ENCODE measurements at regions not wholly inside any gene's neighbourhood (a gene's known extent, or its start where the extent isn't known, plus 50 kb on each side); places are given as distances from the start of the nearest gene placed in this dataset.

- Histone ChIP-seq H3K27ac (ENCODE audit: insufficient read depth, low read length, poor library complexity, severe bottlenecking) (no peak overlapping the region), H3K4me3 (ENCODE audit: insufficient read depth, low read depth, low read length, poor library complexity, severe bottlenecking) (no peak overlapping the region), H3K4me1 (ENCODE audit: control insufficient read depth, insufficient read depth, low read length, poor library complexity, severe bottlenecking) (no peaks in the 10 kb centered on the region), H3K9me3 (ENCODE audit: control insufficient read depth, low read length) (no peaks in the 10 kb centered on the region), H3K27me3 (replicated peaks; ENCODE audit: control insufficient read depth, insufficient read depth, low read length, poor library complexity, severe bottlenecking) (no peaks in the 10 kb centered on the region), H3K36me3 (ENCODE audit: control insufficient read depth, insufficient read depth, low read length) (no peaks in the 10 kb centered on the region)
- no peak for DNase-seq
Measured at GRCh38 chr10:62658516-62658915, 146.0 kb upstream of the ADO start.

- H3K27me3 ChIP-seq (replicated peaks; ENCODE audit: control insufficient read depth, insufficient read depth, low read length, poor library complexity, severe bottlenecking): no peaks in the 10 kb centered on the region
- no peaks in the 10 kb centered on the region for H3K36me3 ChIP-seq (ENCODE audit: control insufficient read depth, insufficient read depth, low read length)
- H3K27ac ChIP-seq (ENCODE audit: insufficient read depth, low read length, poor library complexity, severe bottlenecking): no peak overlapping the region
- H3K4me1 ChIP-seq (ENCODE audit: control insufficient read depth, insufficient read depth, low read length, poor library complexity, severe bottlenecking): no peaks in the 10 kb centered on the region
- DNase-seq: no peak
- H3K9me3 ChIP-seq (ENCODE audit: control insufficient read depth, low read length): no peaks in the 10 kb centered on the region
- H3K4me3 ChIP-seq (ENCODE audit: insufficient read depth, low read depth, low read length, poor library complexity, severe bottlenecking): no peak overlapping the region
Measured at GRCh38 chr10:62661143-62661542, 143.4 kb upstream of the ADO start.

GRCh38 chr10:62662486-62662885 is 142.0 kb upstream of the ADO start:
- no peak overlapping the region for H3K4me3 ChIP-seq (ENCODE audit: insufficient read depth, low read depth, low read length, poor library complexity, severe bottlenecking)

GRCh38 chr10:62665771-62666170 is 138.7 kb upstream of the ADO start:
- no peaks in the 10 kb centered on the region for H3K36me3 ChIP-seq (ENCODE audit: control insufficient read depth, insufficient read depth, low read length)
- no peaks in the 10 kb centered on the region for H3K4me1 ChIP-seq (ENCODE audit: control insufficient read depth, insufficient read depth, low read length, poor library complexity, severe bottlenecking)
- H3K27me3 ChIP-seq (replicated peaks; ENCODE audit: control insufficient read depth, insufficient read depth, low read length, poor library complexity, severe bottlenecking): no peaks in the 10 kb centered on the region
- no peak for DNase-seq
- H3K9me3 ChIP-seq (ENCODE audit: control insufficient read depth, low read length): no peaks in the 10 kb centered on the region
- no peak overlapping the region for H3K4me3 ChIP-seq (ENCODE audit: insufficient read depth, low read depth, low read length, poor library complexity, severe bottlenecking)
- no peak overlapping the region for H3K27ac ChIP-seq (ENCODE audit: insufficient read depth, low read length, poor library complexity, severe bottlenecking)

More at GRCh38 chr10:62662486-62662885, 142.0 kb upstream of the ADO start:
- Histone ChIP-seq H3K27me3 (replicated peaks; ENCODE audit: control insufficient read depth, insufficient read depth, low read length, poor library complexity, severe bottlenecking) (no peaks in the 10 kb centered on the region), H3K9me3 (ENCODE audit: control insufficient read depth, low read length) (no peaks in the 10 kb centered on the region), H3K27ac (ENCODE audit: insufficient read depth, low read length, poor library complexity, severe bottlenecking) (no peak overlapping the region), H3K4me1 (ENCODE audit: control insufficient read depth, insufficient read depth, low read length, poor library complexity, severe bottlenecking) (no peaks in the 10 kb centered on the region), H3K36me3 (ENCODE audit: control insufficient read depth, insufficient read depth, low read length) (no peaks in the 10 kb centered on the region)
- DNase-seq: no peak

GRCh38 chr10:62666275-62666674 is 138.2 kb upstream of the ADO start:
- DNase-seq: no peak
- H3K27ac ChIP-seq (ENCODE audit: insufficient read depth, low read length, poor library complexity, severe bottlenecking): no peak overlapping the region
- H3K4me1 ChIP-seq (ENCODE audit: control insufficient read depth, insufficient read depth, low read length, poor library complexity, severe bottlenecking): no peaks in the 10 kb centered on the region
- no peak overlapping the region for H3K4me3 ChIP-seq (ENCODE audit: insufficient read depth, low read depth, low read length, poor library complexity, severe bottlenecking)
- H3K27me3 ChIP-seq (replicated peaks; ENCODE audit: control insufficient read depth, insufficient read depth, low read length, poor library complexity, severe bottlenecking): no peaks in the 10 kb centered on the region
- no peaks in the 10 kb centered on the region for H3K36me3 ChIP-seq (ENCODE audit: control insufficient read depth, insufficient read depth, low read length)
- H3K9me3 ChIP-seq (ENCODE audit: control insufficient read depth, low read length): no peaks in the 10 kb centered on the region

- Histone ChIP-seq H3K9me3 (ENCODE audit: control insufficient read depth, low read length) (no peaks in the 10 kb centered on the region), H3K27me3 (replicated peaks; ENCODE audit: control insufficient read depth, insufficient read depth, low read length, poor library complexity, severe bottlenecking) (no peaks in the 10 kb centered on the region), H3K36me3 (ENCODE audit: control insufficient read depth, insufficient read depth, low read length) (no peaks in the 10 kb centered on the region), H3K4me3 (ENCODE audit: insufficient read depth, low read depth, low read length, poor library complexity, severe bottlenecking) (no peak overlapping the region), H3K4me1 (ENCODE audit: control insufficient read depth, insufficient read depth, low read length, poor library complexity, severe bottlenecking) (no peaks in the 10 kb centered on the region), H3K27ac (ENCODE audit: insufficient read depth, low read length, poor library complexity, severe bottlenecking) (no peak overlapping the region)
- DNase-seq: no peak
Measured at GRCh38 chr10:62669341-62669740, 135.2 kb upstream of the ADO start.

- no peaks in the 10 kb centered on the region for H3K9me3 ChIP-seq (ENCODE audit: control insufficient read depth, low read length)
- no peak for DNase-seq
- no peaks in the 10 kb centered on the region for H3K27me3 ChIP-seq (replicated peaks; ENCODE audit: control insufficient read depth, insufficient read depth, low read length, poor library complexity, severe bottlenecking)
- no peaks in the 10 kb centered on the region for H3K36me3 ChIP-seq (ENCODE audit: control insufficient read depth, insufficient read depth, low read length)
- no peak overlapping the region for H3K27ac ChIP-seq (ENCODE audit: insufficient read depth, low read length, poor library complexity, severe bottlenecking)
- no peak overlapping the region for H3K4me3 ChIP-seq (ENCODE audit: insufficient read depth, low read depth, low read length, poor library complexity, severe bottlenecking)
- no peaks in the 10 kb centered on the region for H3K4me1 ChIP-seq (ENCODE audit: control insufficient read depth, insufficient read depth, low read length, poor library complexity, severe bottlenecking)
Measured at GRCh38 chr10:62671104-62671503, 133.4 kb upstream of the ADO start.

GRCh38 chr10:62681211-62681940 is 123.1 kb upstream of the ADO start:
- Histone ChIP-seq H3K27ac (ENCODE audit: insufficient read depth, low read length, poor library complexity, severe bottlenecking) (no peak overlapping the region), H3K9me3 (ENCODE audit: control insufficient read depth, low read length) (no peaks in the 10 kb centered on the region), H3K4me3 (ENCODE audit: insufficient read depth, low read depth, low read length, poor library complexity, severe bottlenecking) (no peak overlapping the region), H3K27me3 (replicated peaks; ENCODE audit: control insufficient read depth, insufficient read depth, low read length, poor library complexity, severe bottlenecking) (no peaks in the 10 kb centered on the region), H3K36me3 (ENCODE audit: control insufficient read depth, insufficient read depth, low read length) (no peaks in the 10 kb centered on the region), H3K4me1 (ENCODE audit: control insufficient read depth, insufficient read depth, low read length, poor library complexity, severe bottlenecking) (peaks cover 5% of the 10 kb centered on the region)
- DNase-seq: peak; percentile 49 to 73 (median 54)

GRCh38 chr10:62684911-62685310 is 119.6 kb upstream of the ADO start:
- no peaks in the 10 kb centered on the region for H3K36me3 ChIP-seq (ENCODE audit: control insufficient read depth, insufficient read depth, low read length)
- no peaks in the 10 kb centered on the region for H3K27me3 ChIP-seq (replicated peaks; ENCODE audit: control insufficient read depth, insufficient read depth, low read length, poor library complexity, severe bottlenecking)
- H3K9me3 ChIP-seq (ENCODE audit: control insufficient read depth, low read length): no peaks in the 10 kb centered on the region
- no peak overlapping the region for H3K27ac ChIP-seq (ENCODE audit: insufficient read depth, low read length, poor library complexity, severe bottlenecking)
- DNase-seq: no peak
- H3K4me1 ChIP-seq (ENCODE audit: control insufficient read depth, insufficient read depth, low read length, poor library complexity, severe bottlenecking): peaks cover 17% of the 10 kb centered on the region
- H3K4me3 ChIP-seq (ENCODE audit: insufficient read depth, low read depth, low read length, poor library complexity, severe bottlenecking): no peak overlapping the region

GRCh38 chr10:62687230-62687748 is 117.2 kb upstream of the ADO start:
- no peak overlapping the region for H3K27ac ChIP-seq (ENCODE audit: insufficient read depth, low read length, poor library complexity, severe bottlenecking)
- H3K4me3 ChIP-seq (ENCODE audit: insufficient read depth, low read depth, low read length, poor library complexity, severe bottlenecking): no peak overlapping the region
- H3K36me3 ChIP-seq (ENCODE audit: control insufficient read depth, insufficient read depth, low read length): no peaks in the 10 kb centered on the region
- H3K4me1 ChIP-seq (ENCODE audit: control insufficient read depth, insufficient read depth, low read length, poor library complexity, severe bottlenecking): peaks cover 27% of the 10 kb centered on the region
- no peak for DNase-seq
- H3K9me3 ChIP-seq (ENCODE audit: control insufficient read depth, low read length): no peaks in the 10 kb centered on the region
- no peaks in the 10 kb centered on the region for H3K27me3 ChIP-seq (replicated peaks; ENCODE audit: control insufficient read depth, insufficient read depth, low read length, poor library complexity, severe bottlenecking)
